ENCODE measurements at regions not wholly inside any gene's neighbourhood (a gene's known extent, or its start where the extent isn't known, plus 50 kb on each side); places are given as distances from the start of the nearest gene placed in this dataset.
"Not testable (repeated sequence)": the region's sequence is repeated elsewhere in the genome, so short reads cannot be mapped to it uniquely, and the experiment has no call there.

DNA sequence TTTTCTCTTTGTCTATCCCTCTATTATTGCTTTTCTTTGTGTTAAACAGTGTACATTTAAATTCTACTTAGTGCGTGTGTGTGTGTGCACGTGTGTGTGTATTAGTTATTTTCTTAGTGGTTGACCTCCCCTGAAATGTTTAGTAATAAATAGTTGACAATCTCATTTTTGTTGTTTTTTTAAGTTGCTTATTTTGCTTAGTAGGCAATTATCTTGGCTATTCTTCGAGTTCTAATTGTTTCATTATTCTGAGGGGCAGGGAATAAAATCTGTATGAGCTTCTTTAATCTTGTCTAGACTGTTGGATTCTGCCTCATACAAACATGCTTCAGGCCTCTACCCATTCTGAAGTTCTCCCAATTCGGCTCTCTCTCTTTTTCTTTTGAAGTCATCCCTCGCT is 1169.0 kb upstream of the ATXN8OS start:
- no peak for DNase-seq

DNA sequence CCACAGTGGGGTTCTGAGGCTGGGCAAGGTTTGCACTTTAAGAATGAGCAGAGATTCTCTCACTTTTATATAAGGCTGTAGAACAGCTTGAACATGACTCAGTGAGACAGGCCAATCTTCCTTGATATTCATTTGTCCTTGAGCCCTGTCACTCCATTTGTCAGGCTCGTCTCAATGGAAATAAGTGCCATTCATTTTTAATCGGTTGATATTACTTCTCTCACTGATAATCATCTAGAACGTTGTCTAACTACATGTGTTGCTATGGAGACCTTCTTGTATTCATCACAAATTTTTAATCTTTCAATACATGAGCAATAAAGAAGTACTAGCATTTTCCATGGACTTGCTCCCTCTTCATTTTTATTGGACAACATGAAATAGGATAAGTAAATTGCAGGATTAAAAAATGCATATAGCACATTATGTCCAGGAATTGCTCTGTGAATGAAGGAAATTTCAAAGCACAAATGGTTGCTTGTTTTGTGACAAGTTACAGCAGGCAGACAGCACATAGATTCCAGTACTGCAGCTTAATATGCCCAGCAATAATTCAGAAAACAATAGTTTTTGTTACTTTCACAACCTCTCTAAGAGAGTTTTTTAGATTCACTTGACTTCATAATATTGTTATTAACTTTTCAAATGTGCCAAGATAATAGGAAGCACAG is 1178.4 kb upstream of the ATXN8OS start:
- DNase-seq, result no peak

DNA sequence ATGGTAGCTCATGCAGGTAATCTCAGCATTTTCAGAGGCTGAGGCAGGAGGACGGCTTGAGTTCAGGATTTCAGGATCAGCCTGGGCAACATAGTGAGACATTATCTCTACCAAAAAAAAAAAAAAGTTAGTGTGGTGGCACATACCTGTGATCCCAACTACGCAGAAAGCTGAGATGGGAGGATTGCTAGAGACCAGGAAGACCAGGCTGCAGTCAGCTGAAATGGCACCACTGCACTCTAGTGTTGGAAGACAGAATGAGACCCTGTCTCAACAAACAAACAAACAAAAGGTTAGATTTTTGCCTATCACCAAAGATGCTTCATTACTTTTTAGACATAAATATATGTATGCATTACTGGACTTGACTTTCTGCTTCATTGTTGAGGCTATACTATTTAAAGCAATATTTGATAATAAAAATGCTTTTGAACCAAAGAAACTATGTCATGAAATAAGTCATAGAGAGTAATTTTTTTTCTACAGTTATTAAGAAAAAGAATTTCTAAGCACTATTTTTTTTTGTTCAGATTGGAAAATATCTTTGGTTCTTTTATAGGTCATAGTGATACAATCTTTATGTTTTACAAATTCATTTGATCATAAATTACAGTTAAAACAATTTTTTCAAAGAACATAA is 1180.1 kb upstream of the ATXN8OS start:
- peak; percentile 4 for DNase-seq

DNA sequence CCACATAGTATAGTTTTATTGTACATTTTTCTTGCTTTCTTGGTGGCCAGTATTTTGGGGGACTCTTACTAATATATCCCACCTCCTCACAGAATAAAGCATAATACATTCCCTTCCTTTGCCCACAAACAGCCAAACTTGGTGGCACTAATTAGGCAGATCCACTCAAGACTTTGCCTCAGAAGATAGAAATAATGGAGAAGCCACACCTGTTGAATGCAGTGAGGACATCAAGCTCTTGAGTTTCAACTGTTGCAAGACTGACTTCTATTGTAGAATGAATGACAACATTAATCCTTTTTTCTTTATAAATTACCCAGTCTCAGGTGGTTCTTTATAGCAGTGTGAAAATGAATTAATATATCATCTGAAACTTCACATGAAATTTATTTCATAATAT is 1183.6 kb upstream of the ATXN8OS start:
- no peak for DNase-seq

DNA sequence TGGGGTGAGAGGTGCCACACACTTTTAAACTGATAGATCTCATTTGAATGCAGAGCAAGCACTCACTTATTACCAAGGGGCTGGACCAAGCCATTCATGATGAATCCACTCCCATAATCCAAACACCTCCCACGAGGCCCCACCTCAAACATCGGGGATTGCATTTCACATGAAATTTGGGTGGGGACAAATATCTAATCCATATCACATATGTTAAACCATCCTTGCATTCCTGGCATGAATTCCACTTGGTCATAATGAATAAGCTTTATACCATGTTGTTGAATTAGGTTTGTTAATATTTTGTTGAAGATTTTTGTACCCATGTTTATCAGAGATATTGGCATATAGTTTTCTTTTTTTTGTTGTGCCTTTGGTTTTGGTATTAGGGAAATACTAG is 1198.7 kb upstream of the ATXN8OS start:
- no peak for DNase-seq

DNA sequence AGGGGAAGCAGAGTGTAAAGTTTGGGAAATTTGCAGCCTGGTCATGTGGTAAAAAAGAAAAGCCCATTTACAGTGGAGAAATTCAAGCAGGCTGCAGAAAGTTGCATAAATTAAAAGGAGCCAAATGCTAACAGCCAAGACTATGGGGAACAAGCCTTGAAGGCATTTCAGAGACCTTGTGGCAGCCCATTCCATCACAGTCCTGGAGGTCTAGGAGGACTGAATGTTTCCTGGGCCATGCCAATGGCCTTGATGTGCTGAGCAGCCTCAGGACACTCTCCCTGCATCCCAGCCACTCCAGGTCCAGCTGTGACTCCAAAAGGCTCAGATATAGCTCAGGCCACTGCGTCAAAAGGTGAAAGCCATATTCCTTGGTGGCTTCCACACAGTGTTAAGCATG is 1202.4 kb upstream of the ATXN8OS start:
- DNase-seq, result no peak

DNA sequence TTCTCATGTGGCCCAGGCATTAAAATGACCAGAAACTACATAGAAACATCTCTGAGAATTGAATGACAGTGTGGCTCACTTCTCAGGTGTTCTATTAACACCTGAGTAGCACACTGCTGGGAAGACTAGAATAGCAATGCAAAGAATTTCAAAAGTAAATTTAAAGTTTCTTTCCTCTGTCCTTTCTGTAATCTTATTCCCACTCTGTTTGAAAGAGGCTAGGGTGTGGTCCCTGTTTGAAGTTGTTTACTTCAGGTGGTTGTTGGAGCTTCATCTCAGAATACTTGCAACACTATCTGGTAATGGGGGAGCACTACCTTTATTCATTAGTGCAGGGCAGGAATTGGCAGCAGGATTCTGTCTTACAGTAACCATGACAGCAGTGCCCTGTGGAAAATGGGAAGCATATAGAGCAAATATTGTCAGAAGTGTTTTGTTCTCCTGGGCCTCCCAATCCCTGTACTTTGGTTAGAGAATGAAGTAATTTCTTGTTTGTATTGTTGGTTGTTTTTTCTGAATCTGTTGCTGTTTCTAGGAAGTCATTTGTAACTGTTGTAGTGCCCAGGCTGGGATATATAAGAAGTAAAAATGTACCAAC is 1210.2 kb upstream of the ATXN8OS start:
- DNase-seq, result no peak

DNA sequence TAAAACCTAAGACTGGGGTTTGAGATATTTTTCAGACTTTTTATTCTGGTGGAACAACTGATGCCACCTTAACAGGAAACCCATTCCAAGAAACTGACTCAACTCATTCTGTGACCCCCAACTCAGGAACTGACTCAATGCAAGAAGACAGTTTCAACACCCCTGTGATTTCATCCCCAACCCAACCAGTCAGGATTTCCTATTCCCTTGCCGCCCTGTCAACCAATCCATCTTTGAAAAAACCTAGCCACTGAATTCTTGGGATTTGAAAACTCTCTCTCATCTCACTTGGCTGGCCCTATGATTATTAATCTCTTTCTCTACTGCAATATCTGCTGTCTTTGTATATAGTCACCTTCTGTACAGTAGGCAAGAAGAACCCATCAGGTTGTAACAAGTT is 1211.9 kb upstream of the ATXN8OS start:
- no peak for DNase-seq

DNA sequence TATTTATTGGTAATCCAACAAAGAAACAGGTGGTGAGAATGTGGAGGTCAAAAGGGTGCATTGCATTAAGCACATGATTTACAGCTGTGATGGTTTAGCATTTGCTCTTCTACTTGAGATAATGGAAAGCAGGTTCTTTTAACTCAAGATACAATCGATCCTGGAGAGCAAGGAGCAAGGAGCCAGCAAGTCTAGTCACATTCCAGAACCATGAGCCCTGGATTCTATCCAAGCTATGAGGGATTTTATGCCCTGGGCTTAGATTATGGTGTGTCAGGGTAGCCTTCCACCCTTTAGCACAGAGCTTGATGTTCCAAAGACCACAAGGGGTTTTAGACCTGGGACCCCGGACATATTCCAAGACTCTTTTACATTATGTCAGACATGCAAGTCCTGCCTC is 1213.9 kb upstream of the ATXN8OS start:
- DNase-seq, result not testable (repeated sequence)

DNA sequence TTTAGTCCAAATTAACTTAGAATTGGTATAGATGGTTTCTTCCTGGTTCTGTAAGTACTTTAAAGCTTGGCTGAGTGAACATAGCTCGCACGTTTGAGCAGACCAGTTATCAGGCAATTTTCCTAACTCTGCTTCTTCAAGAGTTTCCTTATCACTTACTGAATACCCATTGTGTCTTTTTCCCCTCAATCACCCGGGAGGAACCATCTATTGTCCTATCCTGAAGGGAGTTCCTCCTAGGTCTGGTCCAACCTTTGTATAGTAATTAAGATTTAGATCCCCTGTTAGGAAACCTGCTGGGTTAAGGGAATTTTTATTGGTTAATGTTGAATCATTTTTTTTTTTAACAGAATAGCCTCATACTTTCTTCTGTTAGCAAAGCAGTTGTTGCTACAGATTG is 1215.0 kb upstream of the ATXN8OS start:
- DNase-seq, result not testable (repeated sequence)

DNA sequence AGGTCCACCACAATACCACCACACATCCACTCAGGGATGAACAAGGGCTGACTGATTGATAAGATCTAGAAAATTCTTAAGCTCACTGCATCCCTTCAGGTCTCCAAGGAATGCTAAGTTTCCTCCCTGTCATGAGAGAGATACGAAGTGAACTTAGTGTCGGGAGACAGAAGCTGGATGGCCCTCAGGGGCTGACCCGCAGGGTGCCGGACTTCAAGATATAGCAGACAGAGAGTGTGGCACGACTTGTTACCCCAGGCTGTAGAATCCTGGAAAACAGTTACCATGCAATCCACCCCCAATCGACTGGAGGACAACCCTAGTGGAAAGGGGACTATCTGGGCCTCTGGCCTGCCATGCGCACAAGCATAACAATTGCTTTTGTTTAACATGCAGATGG is 1217.5 kb upstream of the ATXN8OS start:
- DNase-seq, result not testable (repeated sequence)

DNA sequence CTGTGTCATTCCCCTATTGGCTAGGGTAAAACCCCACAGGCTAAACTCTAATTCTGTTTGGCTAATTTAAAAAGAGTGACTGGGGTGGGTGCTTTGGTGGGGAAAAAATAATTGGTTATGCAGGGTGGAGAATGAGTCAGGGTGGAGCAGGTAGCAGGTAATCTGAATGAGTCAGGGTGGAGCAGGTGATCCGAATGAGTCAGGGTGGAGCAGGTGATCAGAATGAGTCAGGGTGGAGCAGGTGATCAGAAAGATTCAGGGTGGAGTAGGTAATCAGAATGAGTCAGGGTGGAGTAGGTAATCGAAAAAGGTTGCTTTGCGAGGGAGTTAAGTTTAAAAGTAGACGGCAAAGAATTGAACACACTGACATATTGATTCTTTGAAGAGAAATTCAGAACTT is 1218.8 kb upstream of the ATXN8OS start:
- DNase-seq, result no peak

DNA sequence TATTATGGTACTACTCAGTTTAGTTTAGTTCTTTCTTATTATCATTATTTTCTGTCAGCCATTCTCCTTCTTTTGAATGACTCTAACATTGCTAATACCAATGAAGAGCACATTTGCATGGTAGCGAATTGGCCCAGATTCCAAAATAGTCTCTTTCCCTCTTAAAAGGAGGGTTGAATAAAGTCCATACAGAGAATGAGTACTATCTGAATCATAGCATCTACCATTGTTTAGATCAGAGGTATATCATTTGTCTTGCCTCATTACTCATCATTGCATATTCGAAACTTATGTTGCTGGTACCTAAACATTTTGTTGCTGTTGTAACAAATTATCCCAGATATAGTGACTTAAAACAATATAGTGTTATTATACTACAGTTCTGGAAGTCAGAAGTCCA is 1235.3 kb upstream of the ATXN8OS start:
- no peak for DNase-seq

DNA sequence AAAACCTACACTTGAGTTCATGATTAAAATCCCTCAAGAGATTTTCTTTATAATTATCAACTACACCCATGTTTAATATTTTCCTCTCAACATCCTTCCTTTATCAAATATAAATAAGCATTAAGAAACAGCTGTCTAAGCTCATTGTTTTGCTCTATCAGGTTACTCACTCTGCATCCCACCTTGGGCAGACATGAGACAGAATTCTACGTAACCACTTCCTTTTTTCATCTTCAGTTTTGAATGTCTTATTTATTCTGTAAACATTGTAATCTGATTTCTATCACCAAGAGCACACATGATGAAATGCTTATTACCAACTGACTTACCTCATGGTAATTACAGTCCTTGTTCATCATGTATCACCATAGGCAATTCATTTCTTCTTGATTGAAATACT is 1256.6 kb upstream of the ATXN8OS start:
- no peak for DNase-seq

DNA sequence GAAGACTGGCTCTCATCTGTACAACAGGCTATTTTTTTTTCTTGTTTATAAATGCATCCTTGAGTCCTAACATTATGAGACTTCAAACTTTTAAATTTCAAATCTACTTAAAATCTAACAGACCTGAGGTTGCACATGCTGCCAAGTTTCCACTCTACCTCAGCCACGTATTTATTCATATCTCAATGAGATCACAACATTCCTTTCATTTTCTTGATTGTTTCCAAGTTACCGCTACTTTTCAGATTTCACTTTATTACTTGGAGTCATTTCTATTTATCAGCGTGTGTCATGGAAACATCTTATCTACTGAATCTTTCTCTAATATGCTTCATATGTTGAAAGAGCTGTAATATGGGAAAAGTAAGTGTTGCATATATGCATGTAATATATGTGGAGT is 1257.5 kb upstream of the ATXN8OS start:
- DNase-seq, result peak; percentile 5

DNA sequence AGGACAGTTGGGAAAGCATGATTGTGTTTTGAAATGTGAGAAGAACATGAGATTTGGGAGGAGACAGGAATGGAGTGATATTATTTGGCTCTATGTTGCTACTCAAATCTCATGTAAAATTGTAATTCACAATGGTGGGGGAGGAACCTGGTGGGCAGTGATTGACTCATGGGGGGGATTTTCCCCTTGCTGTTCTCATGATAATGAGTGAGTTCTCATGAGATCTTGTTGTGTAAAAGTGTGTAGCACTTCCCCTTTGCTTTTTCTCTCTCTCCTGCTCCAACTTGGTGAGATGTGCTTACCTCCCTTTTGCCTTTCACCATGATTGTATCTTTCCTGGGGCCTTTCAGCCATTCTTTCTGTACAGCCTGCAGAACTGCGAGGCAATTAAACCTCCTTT is 1261.0 kb upstream of the ATXN8OS start:
- DNase-seq, result no peak

DNA sequence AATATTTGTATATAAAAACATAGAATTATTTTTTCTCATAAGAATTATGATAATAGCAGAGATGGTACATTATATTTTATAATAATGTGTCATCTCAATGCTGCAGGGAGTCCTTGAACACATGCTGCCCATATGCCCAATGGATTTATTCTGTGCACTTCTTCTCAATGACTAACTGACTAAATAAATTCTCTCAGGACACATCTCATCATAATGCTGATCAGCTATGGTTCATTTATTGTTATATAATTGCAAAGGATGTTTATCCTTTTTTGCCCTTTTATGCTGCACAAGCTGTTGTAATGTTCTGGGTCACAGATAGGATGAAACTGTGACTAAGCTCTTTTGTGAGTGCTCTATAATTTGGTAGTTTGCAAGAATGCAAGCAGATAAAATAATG is 1273.3 kb upstream of the ATXN8OS start:
- no peak for DNase-seq

DNA sequence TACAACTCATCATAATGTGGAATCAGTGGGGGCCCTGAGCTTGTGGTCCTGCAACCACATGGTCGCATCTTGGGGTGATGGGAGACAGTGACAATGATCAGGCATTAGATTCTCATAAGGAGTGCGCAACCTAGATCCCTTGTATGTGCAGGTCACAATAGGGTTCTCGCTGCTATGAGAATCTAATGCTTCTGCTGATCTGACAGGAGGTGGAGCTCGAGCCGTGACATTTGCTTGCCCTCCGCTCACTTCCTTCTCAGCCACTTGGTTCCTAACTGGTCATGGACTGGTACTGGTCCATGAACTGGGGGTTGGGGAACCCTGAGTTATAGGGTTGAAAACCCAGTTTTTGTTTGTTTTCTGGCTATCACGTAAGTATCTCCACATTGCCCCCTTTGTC is 1290.9 kb upstream of the ATXN8OS start:
- DNase-seq, result no peak

DNA sequence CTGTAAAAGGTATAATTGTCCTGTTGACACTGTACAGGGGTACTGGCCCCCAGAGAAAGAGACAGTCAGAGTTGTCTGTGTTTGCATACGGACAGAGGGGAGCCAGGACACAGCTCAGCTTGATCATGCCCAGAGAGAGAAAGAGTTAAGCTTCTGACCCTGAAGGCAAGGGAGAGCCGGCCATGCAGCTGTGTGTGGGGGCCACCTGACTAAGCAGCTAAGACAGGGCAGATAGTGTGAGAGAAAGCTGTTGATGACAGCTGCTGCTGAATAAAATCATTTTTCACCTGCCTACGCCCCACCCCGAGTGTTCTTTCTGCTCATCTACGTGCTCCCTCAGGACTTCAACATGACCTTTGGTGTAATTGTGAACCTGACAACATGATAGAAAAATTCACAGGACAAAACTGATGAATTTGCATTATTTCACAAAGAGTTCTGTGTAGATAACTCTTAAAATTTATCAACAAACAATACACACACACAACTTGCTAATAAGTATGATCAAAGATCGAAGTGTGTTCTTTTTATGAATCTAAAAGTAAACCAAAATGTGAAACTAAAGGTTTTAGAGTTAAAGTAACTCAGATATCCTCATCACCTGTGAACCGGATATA is 1294.3 kb upstream of the ATXN8OS start:
- no peak for DNase-seq

DNA sequence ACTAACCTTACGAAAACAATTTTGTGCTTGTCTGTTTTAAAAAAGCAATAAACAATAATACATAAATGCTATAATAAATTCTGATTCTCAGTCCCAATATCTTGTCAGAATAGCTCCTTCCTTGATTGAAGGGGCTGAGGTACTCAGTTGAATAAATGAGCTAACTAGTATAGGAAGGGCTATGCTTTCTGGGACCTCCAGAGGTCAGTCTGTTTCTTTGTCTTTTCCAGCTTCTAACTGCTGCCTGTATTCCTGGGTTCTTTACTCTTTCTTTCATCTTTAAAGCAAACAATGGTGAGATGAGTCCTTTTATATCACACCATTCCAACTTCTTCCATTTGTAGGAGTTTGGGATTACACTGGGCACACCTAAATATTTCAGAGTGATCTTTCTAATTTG is 1297.0 kb upstream of the ATXN8OS start:
- no peak for DNase-seq

DNA sequence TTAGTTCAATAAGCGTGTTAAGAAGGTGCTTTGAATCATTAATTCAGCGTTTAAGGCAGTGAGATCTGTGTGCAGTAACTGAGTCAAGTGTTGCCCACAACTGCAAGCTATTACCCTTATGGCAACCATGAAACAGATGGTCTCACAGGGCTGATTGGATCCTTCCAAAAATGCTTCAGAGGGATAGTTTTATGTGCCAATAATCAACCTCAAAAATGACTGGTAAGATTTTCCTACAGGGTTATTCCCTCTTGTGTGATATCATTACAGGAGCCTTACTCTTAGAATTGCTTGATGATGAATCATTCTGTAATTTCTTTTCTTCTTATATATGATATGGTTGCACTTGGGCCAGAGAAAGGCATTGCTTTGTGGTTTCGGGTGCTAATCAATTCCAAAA is 1299.2 kb upstream of the ATXN8OS start:
- peak; percentile 28 for DNase-seq

DNA sequence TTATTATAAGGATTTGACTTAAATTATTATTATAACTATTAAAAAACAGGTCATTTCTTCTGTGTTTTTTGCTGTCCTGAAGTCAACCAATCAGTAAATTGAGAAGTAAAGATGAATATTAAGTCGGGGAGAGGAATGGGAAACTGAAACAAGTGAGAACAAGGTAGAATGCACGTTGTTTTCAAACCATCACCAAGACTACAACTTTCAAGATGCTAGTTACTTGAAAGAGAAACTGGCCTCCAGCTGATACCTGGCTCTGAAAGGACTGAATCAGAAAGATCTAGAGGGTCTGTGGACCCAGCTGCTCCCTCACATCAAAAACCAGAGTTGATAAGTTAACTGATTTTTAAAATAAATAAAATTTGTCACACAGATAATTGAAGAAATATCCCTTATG is 1301.5 kb upstream of the ATXN8OS start:
- no peak for DNase-seq

DNA sequence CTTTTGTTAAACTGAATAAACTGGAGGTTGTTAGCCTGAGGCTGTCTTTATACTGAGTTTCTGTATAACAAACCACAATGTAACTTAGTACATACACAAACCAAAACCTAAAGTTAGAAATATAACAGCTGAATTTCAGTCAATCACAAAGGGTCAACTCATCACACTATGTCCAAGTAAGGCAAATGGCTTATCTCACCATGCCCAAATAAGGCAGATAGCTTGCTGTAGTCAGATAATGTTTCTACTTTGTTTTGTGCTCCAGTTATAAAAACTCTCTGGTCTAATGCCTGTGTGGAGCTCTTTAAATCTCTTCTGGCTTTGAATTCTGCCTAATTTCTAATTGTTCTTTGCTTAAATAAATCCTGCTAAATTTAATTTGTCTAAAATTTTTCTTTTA is 1323.4 kb upstream of the ATXN8OS start:
- no peak for DNase-seq

DNA sequence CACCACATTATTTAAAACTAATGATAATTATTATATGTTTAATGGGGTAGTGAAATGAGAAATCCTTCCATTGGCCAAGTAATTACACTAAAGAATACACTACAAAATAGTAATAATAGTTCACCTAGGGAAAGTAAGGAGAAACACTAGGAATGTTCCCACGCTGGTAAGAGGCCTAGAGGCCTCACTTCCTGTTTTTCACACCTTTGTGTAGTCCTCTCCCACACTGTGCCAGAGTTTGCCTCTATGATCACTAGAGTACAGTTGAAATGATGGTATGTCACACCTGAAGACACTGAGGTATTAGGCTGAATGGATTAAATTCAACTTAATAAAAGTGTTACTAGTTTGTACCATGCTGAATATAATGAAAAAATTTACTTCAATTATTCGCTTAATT is 1348.0 kb upstream of the ATXN8OS start:
- DNase-seq, result no peak

All from fibroblast of skin of abdomen (primary cell).